ENCODE measurements at regions not wholly inside any gene's neighbourhood (a gene's known extent, or its start where the extent isn't known, plus 50 kb on each side); places are given as distances from the start of the nearest gene placed in this dataset.

DNA sequence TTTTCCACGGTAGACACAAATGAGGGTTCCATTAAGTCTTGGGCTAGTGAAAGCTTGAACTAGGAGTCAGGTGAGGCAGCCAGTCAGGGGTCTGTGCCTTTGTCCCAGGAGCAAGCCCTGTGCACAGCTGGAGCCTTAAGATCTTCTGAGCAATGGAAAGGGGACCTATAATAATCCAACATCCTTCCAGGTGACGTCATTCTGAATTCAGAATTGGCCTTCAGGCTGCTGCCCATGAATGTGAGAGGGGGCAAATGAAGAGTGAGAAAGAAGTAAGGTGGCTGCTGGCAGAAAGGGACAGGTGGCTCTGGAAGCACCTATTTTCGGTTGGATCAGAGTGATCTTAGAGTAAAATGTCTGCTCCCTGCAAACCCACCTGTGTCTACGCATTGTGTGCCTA, 488.1 kb upstream of the CDH5 start:
- intact Hi-C loops (cut with DNase I): no loop called here
- no peak overlapping the region for H3K27ac ChIP-seq
- no peaks in the 10 kb centered on the region for H3K4me1 ChIP-seq
- H3K9me3 ChIP-seq: no peaks in the 10 kb centered on the region
- DNase-seq: no peak
- no peak for TF ChIP-seq POLR2A (IDR thresholded peaks at IDR 0.05)
- TF ChIP-seq, protein P1, sequence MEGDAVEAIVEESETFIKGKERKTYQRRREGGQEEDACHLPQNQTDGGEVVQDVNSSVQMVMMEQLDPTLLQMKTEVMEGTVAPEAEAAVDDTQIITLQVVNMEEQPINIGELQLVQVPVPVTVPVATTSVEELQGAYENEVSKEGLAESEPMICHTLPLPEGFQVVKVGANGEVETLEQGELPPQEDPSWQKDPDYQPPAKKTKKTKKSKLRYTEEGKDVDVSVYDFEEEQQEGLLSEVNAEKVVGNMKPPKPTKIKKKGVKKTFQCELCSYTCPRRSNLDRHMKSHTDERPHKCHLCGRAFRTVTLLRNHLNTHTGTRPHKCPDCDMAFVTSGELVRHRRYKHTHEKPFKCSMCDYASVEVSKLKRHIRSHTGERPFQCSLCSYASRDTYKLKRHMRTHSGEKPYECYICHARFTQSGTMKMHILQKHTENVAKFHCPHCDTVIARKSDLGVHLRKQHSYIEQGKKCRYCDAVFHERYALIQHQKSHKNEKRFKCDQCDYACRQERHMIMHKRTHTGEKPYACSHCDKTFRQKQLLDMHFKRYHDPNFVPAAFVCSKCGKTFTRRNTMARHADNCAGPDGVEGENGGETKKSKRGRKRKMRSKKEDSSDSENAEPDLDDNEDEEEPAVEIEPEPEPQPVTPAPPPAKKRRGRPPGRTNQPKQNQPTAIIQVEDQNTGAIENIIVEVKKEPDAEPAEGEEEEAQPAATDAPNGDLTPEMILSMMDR (IDR thresholded peaks at IDR 0.05): no peak
- H3K4me3 ChIP-seq (replicated peaks in 1 of 3): no peak overlapping the region
- no peaks in the 10 kb centered on the region for H3K36me3 ChIP-seq
- 90 to 92% methylated on average over 4 of the region's 4 CpGs for WGBS, 2 donors
- H3K27me3 ChIP-seq: no peaks in the 10 kb centered on the region

DNA sequence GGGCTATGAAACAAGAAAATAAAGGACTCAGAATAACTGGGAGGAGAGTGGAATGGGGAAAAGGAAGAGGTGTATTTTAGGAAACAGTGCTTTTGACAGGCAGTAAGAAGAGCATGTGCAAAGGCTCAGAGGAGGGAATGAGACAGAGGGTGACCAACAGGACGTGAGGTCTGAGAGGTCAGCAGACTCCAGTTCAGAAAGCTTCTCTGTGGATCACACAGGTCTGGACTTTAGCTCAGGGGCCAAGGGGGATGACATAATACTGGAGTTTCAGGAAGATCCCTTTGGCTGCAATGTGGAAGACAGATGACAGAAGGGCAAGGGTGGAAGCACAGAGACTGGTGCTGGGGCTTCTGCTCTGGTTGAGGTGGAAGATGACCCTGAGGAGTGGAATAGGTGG, 489.9 kb upstream of the CDH5 start:
- intact Hi-C loops (cut with DNase I): no loop called here
- no peak for DNase-seq
- Histone ChIP-seq H3K36me3 (no peaks in the 10 kb centered on the region), H3K4me3 (replicated peaks in 1 of 3) (no peak overlapping the region), H3K27me3 (no peaks in the 10 kb centered on the region), H3K9me3 (no peaks in the 10 kb centered on the region), H3K27ac (no peak overlapping the region), H3K4me1 (no peaks in the 10 kb centered on the region)
- TF ChIP-seq POLR2A (IDR thresholded peaks at IDR 0.05): no peak
- TF ChIP-seq, protein P1 (IDR thresholded peaks at IDR 0.05): no peak
- WGBS, 2 donors: 53 to 59% methylated on average over 1 of the region's 1 CpG

DNA sequence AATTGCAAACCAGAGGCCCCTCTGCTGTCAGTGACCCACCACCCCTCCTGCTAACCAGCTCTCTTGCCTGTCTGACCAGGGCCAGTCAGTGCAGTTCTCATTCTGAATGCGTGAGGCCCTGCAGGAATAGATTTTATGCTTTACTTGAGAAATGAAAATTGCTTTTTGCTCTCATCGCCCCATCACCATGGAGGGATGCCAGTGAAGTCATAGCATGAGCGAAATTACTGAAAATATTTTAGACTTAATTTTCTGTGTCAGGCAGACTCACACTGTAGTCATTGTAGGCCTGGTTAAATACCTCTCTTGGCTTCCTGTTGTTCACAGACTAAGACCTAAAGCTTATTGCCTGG, 490.5 kb upstream of the CDH5 start:
- no peak for TF ChIP-seq POLR2A (IDR thresholded peaks at IDR 0.05)
- TF ChIP-seq, protein P1 (IDR thresholded peaks at IDR 0.05): no peak
- H3K4me1 ChIP-seq: no peaks in the 10 kb centered on the region
- intact Hi-C loops (cut with DNase I): no loop called here

DNA sequence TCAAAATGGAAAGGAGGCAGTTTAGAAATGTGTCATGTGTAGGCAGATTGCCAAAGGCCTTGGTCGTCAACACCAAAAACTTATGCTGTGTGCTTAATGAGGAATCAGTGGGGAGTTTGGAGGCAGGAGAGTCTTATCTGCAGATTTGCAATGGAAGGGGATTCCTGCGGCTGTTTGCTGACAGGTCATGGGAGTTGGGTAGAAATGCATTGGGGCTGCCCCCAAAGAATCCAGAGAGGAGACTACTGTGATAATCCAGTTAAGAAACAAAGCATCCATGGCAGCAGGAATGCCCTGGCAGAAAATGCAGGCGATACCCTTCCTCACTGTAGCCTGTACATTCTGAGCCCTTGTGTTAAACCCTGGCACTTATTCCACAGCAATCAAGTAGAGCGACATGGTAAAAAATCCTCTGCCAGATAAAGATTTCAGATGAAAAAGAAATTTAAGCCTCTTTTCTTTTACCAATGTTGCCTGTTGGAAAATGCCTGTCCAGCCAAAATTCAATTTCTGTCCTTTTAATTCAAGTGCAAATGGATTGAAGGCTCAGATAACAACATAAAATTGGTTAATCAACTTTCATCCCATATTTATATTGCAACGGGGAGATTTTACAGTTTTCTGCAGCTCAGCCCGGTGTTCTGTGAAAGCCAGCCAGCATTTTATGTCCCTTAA, 491.0 kb upstream of the CDH5 start:
- TF ChIP-seq, protein P1 (IDR thresholded peaks at IDR 0.05): no peak
- no peak for TF ChIP-seq POLR2A (IDR thresholded peaks at IDR 0.05)
- WGBS, 2 donors: 76 to 79% methylated on average over 6 of the region's 6 CpGs
- no peaks in the 10 kb centered on the region for H3K4me1 ChIP-seq
- no peaks in the 10 kb centered on the region for H3K9me3 ChIP-seq
- H3K27ac ChIP-seq: no peak overlapping the region
- H3K27me3 ChIP-seq: no peaks in the 10 kb centered on the region
- no peaks in the 10 kb centered on the region for H3K36me3 ChIP-seq
- DNase-seq: no peak
- no peak overlapping the region for H3K4me3 ChIP-seq (replicated peaks in 1 of 3)
- intact Hi-C loops (cut with DNase I): no loop called here

More for the DNA sequence above, 490.5 kb upstream of the CDH5 start:
- no peaks in the 10 kb centered on the region for H3K36me3 ChIP-seq
- DNase-seq: no peak
- H3K27me3 ChIP-seq: no peaks in the 10 kb centered on the region
- no peaks in the 10 kb centered on the region for H3K9me3 ChIP-seq
- 75 to 89% methylated on average over 3 of the region's 3 CpGs for WGBS, 2 donors
- no peak overlapping the region for H3K4me3 ChIP-seq (replicated peaks in 1 of 3)
- H3K27ac ChIP-seq: no peak overlapping the region

DNA sequence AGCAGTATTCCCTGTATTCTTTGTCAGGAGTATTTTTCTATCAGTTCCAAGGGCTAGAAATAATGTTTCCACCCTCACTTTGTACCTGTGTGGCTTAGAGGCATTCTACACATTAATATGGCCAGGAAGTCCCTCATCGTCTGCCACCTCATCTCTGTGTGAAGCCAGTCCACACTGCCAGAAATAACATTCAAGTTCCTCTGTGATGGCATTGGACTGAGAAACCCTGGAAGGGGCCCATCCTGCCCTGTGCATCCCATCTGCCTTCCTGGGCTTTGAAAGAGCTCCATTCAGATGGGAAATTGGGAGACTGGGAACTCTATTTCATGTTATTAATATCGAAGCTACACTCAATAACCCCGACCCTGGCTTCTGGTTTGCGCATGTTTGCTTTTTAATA, 497.2 kb upstream of the CDH5 start:
- TF ChIP-seq POLR2A (IDR thresholded peaks at IDR 0.05): no peak
- TF ChIP-seq, protein P1 (IDR thresholded peaks at IDR 0.05): no peak
- Histone ChIP-seq H3K27me3 (no peaks in the 10 kb centered on the region), H3K4me3 (replicated peaks in 1 of 3) (no peak overlapping the region), H3K9me3 (no peaks in the 10 kb centered on the region), H3K36me3 (no peaks in the 10 kb centered on the region), H3K4me1 (no peaks in the 10 kb centered on the region), H3K27ac (no peak overlapping the region)
- WGBS, 2 donors: 80% methylated on average over 4 of the region's 4 CpGs
- no peak for DNase-seq
- intact Hi-C loops (cut with DNase I): no loop called here
